ENCODE measurements at regions not wholly inside any gene's neighbourhood (a gene's known extent, or its start where the extent isn't known, plus 50 kb on each side); places are given as distances from the start of the nearest gene placed in this dataset.

- TF ChIP-seq ATF3 (IDR thresholded peaks at IDR 0.05) (no peak), CTCF (IDR thresholded peaks at IDR 0.05 in 2 of 3, conservative IDR thresholded peaks at IDR 0.05 in 1 of 3; ENCODE audit: borderline replicate concordance in 1 of 3, insufficient read depth in 1 of 3, low read depth in 2 of 3, low read length in 2 of 3) (no peak), REST (IDR thresholded peaks at IDR 0.05; ENCODE audit: low read depth) (no peak), POLR2A (IDR thresholded peaks at IDR 0.05; ENCODE audit: borderline replicate concordance, extremely low read depth, insufficient read depth, insufficient read length) (no peak), SP1 (IDR thresholded peaks at IDR 0.05; ENCODE audit: low read depth) (no peak), EZH2phosphoT487 (IDR thresholded peaks at IDR 0.05; ENCODE audit: borderline replicate concordance) (no peak), CBX3 (IDR thresholded peaks at IDR 0.05; ENCODE audit: low read depth) (no peak), CEBPB (IDR thresholded peaks at IDR 0.05; ENCODE audit: low read depth) (no peak), SRF (IDR thresholded peaks at IDR 0.05; ENCODE audit: low read depth) (no peak), EGR1 (IDR thresholded peaks at IDR 0.05; ENCODE audit: low read depth) (no peak), EZH2 (IDR thresholded peaks at IDR 0.05) (no peak), SIN3A (IDR thresholded peaks at IDR 0.05; ENCODE audit: low read depth) (no peak)
Measured at GRCh38 chr11:134573857-134574256, 161.8 kb upstream of the B3GAT1 start.

Measured in HCT116 (cell line).